ENCODE measurements at regions not wholly inside any gene's neighbourhood (a gene's known extent, or its start where the extent isn't known, plus 50 kb on each side); places are given as distances from the start of the nearest gene placed in this dataset.

GRCh38 chr2:104215269-104216161 lies 638.4 kb upstream of the POU3F3 start:
- H3K79me2 ChIP-seq (ENCODE audit: insufficient read depth, low read length): no peaks in the 10 kb centered on the region
- TF ChIP-seq EZH2phosphoT487 (conservative IDR thresholded peaks at IDR 0.05; ENCODE audit: low read length) (no peak), CTCF (IDR thresholded peaks at IDR 0.05; ENCODE audit: insufficient read depth, low read length, poor library complexity, severe bottlenecking) (no peak)
- no peaks in the 10 kb centered on the region for H3K9me2 ChIP-seq (replicated peaks; ENCODE audit: insufficient read depth, low read length)
- no peak overlapping the region for H3K9ac ChIP-seq (ENCODE audit: low read length)
- H4K20me1 ChIP-seq (ENCODE audit: low read depth, low read length): no peaks in the 10 kb centered on the region
- no peaks in the 10 kb centered on the region for H3K27me3 ChIP-seq (ENCODE audit: low read length)
- H2AFZ ChIP-seq (ENCODE audit: low read depth, low read length, severe bottlenecking): no peak overlapping the region
- no peak overlapping the region for H3K27ac ChIP-seq (ENCODE audit: low read depth, low read length)
- no peaks in the 10 kb centered on the region; the same call in 1 of the 2 replicates for H3K36me3 ChIP-seq (ENCODE audit: low read length)
- H3K9me3 ChIP-seq (ENCODE audit: insufficient read depth, low read length): no peaks in the 10 kb centered on the region
- H3K4me2 ChIP-seq (ENCODE audit: low read depth, low read length, poor library complexity, severe bottlenecking): no peak overlapping the region
- H3F3A ChIP-seq (ENCODE audit: insufficient read depth): no peaks in the 10 kb centered on the region
- no peak overlapping the region for H3K4me3 ChIP-seq (ENCODE audit: insufficient read depth, low read length, poor library complexity, severe bottlenecking)

GRCh38 chr2:104233591-104233990 lies 620.3 kb upstream of the POU3F3 start:
- no peaks in the 10 kb centered on the region for H3K9me2 ChIP-seq (replicated peaks; ENCODE audit: insufficient read depth, low read length)
- TF ChIP-seq CTCF (IDR thresholded peaks at IDR 0.05; ENCODE audit: insufficient read depth, low read length, poor library complexity, severe bottlenecking) (no peak), EZH2phosphoT487 (conservative IDR thresholded peaks at IDR 0.05; ENCODE audit: low read length) (no peak)
- no peak overlapping the region for H3K4me3 ChIP-seq (ENCODE audit: insufficient read depth, low read length, poor library complexity, severe bottlenecking)
- H3K36me3 ChIP-seq (ENCODE audit: low read length): no peaks in the 10 kb centered on the region
- no peaks in the 10 kb centered on the region for H4K20me1 ChIP-seq (ENCODE audit: low read depth, low read length)
- H3K4me2 ChIP-seq (ENCODE audit: low read depth, low read length, poor library complexity, severe bottlenecking): no peak overlapping the region
- H2AFZ ChIP-seq (ENCODE audit: low read depth, low read length, severe bottlenecking): no peak overlapping the region
- no peaks in the 10 kb centered on the region for H3F3A ChIP-seq (ENCODE audit: insufficient read depth)
- no peaks in the 10 kb centered on the region for H3K79me2 ChIP-seq (ENCODE audit: insufficient read depth, low read length)
- H3K27me3 ChIP-seq (ENCODE audit: low read length): no peaks in the 10 kb centered on the region
- no peaks in the 10 kb centered on the region for H3K9me3 ChIP-seq (ENCODE audit: insufficient read depth, low read length)
- no peak overlapping the region for H3K9ac ChIP-seq (ENCODE audit: low read length)
- no peak overlapping the region for H3K27ac ChIP-seq (ENCODE audit: low read depth, low read length)

- H3K4me3 ChIP-seq (ENCODE audit: insufficient read depth, low read length, poor library complexity, severe bottlenecking): no peak overlapping the region
- H3K79me2 ChIP-seq (ENCODE audit: insufficient read depth, low read length): no peaks in the 10 kb centered on the region
- no peaks in the 10 kb centered on the region for H4K20me1 ChIP-seq (ENCODE audit: low read depth, low read length)
- H3F3A ChIP-seq (ENCODE audit: insufficient read depth): no peaks in the 10 kb centered on the region
- H3K36me3 ChIP-seq (ENCODE audit: low read length): no peaks in the 10 kb centered on the region
- H3K9me2 ChIP-seq (replicated peaks; ENCODE audit: insufficient read depth, low read length): no peaks in the 10 kb centered on the region
- peaks cover 10% of the 10 kb centered on the region; the same call in 1 of the 2 replicates for H3K9me3 ChIP-seq (ENCODE audit: insufficient read depth, low read length)
- no peak overlapping the region for H3K4me2 ChIP-seq (ENCODE audit: low read depth, low read length, poor library complexity, severe bottlenecking)
- H3K27me3 ChIP-seq (ENCODE audit: low read length): no peaks in the 10 kb centered on the region
- H3K9ac ChIP-seq (ENCODE audit: low read length): no peak overlapping the region
- TF ChIP-seq EZH2phosphoT487 (conservative IDR thresholded peaks at IDR 0.05; ENCODE audit: low read length): no peak
- no peak for TF ChIP-seq CTCF (IDR thresholded peaks at IDR 0.05; ENCODE audit: insufficient read depth, low read length, poor library complexity, severe bottlenecking)
- no peak overlapping the region for H3K27ac ChIP-seq (ENCODE audit: low read depth, low read length)
- H2AFZ ChIP-seq (ENCODE audit: low read depth, low read length, severe bottlenecking): no peak overlapping the region
Measured at GRCh38 chr2:104236491-104236890, 617.4 kb upstream of the POU3F3 start.
